ENCODE measurements at regions not wholly inside any gene's neighbourhood (a gene's known extent, or its start where the extent isn't known, plus 50 kb on each side); places are given as distances from the start of the nearest gene placed in this dataset.

DNA sequence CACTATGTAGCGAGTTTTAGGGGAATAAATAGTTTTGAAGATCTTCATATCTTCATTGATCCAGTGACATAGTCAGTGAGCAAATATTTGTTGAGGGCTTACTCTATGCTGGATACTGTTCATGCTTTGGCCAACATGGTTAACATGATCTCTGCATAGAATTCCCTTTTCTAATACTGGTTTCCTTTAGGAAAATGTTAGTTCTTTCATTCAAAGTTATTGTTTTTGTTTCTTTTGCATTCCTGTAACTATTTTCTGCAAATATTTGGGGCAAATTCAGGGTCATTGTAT is 226.5 kb downstream of the C12orf50 start:
- no peak overlapping the region for H3K4me3 ChIP-seq (ENCODE audit: low read length)
- DNase-seq (ENCODE audit: low read depth), result no peak
- TF ChIP-seq, protein P1, sequence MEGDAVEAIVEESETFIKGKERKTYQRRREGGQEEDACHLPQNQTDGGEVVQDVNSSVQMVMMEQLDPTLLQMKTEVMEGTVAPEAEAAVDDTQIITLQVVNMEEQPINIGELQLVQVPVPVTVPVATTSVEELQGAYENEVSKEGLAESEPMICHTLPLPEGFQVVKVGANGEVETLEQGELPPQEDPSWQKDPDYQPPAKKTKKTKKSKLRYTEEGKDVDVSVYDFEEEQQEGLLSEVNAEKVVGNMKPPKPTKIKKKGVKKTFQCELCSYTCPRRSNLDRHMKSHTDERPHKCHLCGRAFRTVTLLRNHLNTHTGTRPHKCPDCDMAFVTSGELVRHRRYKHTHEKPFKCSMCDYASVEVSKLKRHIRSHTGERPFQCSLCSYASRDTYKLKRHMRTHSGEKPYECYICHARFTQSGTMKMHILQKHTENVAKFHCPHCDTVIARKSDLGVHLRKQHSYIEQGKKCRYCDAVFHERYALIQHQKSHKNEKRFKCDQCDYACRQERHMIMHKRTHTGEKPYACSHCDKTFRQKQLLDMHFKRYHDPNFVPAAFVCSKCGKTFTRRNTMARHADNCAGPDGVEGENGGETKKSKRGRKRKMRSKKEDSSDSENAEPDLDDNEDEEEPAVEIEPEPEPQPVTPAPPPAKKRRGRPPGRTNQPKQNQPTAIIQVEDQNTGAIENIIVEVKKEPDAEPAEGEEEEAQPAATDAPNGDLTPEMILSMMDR (IDR thresholded peaks at IDR 0.05; ENCODE audit: insufficient read depth, low read depth, low read length, missing control alignments), result no peak

DNA sequence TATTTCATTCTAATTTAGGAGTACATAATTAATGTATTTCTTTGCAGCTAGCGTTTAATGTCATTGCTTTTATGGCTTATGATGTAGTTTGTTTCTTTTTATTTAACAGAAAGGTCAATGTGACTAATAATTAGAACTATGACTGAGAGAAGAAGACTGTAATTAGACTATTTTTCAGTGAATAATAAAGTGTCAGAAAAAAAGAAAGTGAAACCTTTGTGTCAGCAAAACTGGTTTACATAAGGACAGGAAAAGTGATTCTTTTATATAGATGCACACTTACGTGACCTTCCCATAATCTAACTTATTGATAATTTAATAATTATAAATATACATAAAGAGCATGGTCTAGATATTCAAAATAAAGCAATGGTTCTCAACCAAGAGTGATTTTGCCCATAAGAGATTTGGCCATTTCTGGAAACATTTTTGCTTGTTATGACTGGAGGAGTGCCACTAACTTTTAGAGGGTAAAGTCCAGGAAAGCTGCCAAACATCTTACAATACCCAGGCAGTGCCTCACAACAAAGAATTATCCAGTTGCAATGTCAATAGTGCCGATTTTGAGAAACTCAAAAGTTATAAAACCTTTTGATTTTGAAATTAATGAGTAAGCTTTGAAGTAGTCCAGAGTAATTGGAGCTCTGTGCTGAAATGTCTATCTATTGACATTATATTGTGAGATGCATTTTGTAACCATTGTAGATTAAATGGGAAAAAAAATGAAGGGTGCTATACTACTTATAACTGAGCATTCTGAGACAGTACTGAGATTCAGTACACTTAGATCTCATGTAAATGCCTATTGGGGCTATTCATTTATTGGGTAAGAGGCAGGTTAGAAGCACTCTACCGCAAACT is 227.1 kb downstream of the C12orf50 start:
- TF ChIP-seq, protein P1 (IDR thresholded peaks at IDR 0.05; ENCODE audit: insufficient read depth, low read depth, low read length, missing control alignments), result no peak
- no peak overlapping the region for H3K4me3 ChIP-seq (ENCODE audit: low read length)
- DNase-seq (ENCODE audit: low read depth), result no peak

DNA sequence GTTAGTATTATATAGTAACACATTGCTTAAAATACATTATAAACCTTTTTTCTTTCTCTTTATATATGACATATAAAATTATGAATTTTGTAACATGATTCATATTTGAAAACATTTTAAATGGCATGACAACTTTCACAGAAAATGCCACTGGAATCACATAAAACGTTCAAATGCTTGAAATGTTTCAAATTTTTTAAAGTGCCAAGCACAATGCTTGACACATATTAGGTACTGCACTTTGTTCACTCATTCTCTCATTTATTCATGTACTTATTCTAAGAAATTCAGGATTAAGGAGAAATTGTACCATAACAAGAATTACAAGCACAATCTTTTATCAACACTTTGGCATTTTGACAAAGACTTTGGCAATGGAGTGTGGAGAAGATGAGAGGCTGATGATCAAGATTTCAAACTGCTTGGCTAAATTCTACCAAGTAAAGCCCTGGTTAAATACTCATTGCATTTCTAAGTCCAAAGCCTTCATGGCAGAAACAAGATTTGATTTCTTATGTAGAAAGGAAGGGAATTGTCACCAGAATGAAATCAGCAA is 232.2 kb downstream of the C12orf50 start:
- TF ChIP-seq, protein P1 (IDR thresholded peaks at IDR 0.05; ENCODE audit: insufficient read depth, low read depth, low read length, missing control alignments), result no peak
- no peak overlapping the region for H3K4me3 ChIP-seq (ENCODE audit: low read length)
- DNase-seq (ENCODE audit: low read depth), result no peak

DNA sequence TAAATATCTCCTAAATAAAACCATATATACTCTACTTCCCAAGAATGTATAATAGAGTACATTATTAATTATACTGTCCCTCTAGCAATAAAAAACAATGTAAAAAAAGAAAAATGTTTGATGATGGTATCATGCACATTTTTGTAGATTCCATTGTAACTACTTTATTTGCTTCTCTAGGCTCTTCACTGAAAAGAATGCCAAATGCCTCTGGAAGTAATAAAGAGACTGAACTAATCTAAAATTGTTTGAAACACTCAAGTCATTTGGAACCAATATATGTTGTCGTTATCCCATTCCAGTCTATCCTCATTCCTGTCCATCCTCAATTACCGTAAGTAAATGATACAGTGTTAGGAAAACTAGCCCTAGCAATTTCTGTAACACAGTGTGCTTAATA is 233.6 kb downstream of the C12orf50 start:
- no peak for DNase-seq (ENCODE audit: low read depth)
- TF ChIP-seq, protein P1 (IDR thresholded peaks at IDR 0.05; ENCODE audit: insufficient read depth, low read depth, low read length, missing control alignments), result no peak
- no peak overlapping the region for H3K4me3 ChIP-seq (ENCODE audit: low read length)

DNA sequence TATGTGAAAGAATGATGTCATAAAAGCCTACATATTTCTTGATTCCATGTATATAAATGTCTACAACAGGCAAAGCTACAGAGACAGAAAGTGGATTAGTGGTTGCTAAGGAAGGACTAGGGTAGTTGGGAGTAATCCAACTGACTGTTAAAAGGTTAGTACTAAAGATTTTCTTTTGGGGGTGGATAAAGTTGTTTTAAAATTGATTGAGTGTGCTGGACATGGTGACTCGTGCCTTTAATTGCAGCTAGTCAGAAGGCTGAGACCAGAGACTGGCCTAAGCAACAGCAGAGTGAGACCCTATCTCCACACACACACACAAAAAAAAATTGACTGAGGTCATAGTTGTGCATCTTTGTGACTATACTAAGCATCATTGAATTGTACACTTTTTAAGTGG is 234.3 kb downstream of the C12orf50 start:
- TF ChIP-seq, protein P1 (IDR thresholded peaks at IDR 0.05; ENCODE audit: insufficient read depth, low read depth, low read length, missing control alignments), result no peak
- H3K4me3 ChIP-seq (ENCODE audit: low read length), result no peak overlapping the region
- DNase-seq (ENCODE audit: low read depth), result no peak

DNA sequence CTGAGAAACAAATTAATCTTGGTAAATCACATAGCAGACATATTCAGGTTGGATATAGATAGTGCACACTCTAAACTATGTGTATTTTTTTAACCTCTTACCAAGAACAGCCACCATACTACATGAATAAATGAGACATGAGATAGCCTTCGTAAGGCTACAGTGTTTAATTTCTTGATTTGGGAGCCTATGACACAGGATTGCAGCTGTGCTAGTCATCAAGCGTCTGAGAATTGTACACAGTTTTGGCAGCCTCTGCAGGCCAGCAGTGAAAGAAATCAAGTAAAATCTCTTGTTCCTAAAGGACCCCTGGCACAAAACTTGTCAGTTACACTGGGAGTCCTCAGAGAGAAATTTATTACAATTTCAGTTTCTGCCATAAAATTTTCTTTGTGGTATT is 236.1 kb downstream of the C12orf50 start:
- TF ChIP-seq, protein P1 (IDR thresholded peaks at IDR 0.05; ENCODE audit: insufficient read depth, low read depth, low read length, missing control alignments), result no peak
- no peak overlapping the region for H3K4me3 ChIP-seq (ENCODE audit: low read length)
- no peak for DNase-seq (ENCODE audit: low read depth)

DNA sequence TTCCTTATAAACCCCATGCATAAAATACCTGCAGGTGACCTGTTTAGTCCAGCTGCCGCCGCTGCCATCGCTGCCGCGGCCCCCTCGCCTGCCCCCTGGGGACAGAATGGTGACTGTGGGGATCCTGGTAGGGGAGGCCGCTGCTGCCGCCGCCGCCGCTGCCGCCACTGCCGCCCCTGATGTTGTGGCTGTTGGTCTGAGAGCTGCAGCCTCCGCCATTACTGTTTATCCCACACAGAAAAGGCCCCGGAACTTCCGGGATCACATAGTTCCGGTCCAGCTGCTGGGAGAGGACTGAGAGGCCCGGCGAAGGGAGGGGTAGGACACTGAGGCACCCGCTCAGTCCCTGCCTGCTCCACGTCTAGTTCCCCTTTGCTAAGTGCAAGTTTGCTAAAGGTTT is 244.9 kb downstream of the C12orf50 start:
- TF ChIP-seq, protein P1 (IDR thresholded peaks at IDR 0.05; ENCODE audit: insufficient read depth, low read depth, low read length, missing control alignments), result no peak
- no peak overlapping the region for H3K4me3 ChIP-seq (ENCODE audit: low read length)
- DNase-seq (ENCODE audit: low read depth), result no peak
